BJ (cell line): ENCODE measurements at regions not wholly inside any gene's neighbourhood (a gene's known extent, or its start where the extent isn't known, plus 50 kb on each side); places are given as distances from the start of the nearest gene placed in this dataset.

Experiments
- CTCF ChIA-PET: fragments of 350-600 bp; formaldehyde crosslinking; extraction: SDS; loops from one replicate; lab custom pipeline; 2021; ENCODE audit warnings: antibody characterized with exemption, inconsistent platforms; lab: Yijun Ruan, JAX
- POLR2A ChIA-PET: fragments of 300-600 bp; sonication (Branson Sonifier 250); formaldehyde crosslinking; extraction: SDS; loops from one replicate; lab custom pipeline; 2021; ENCODE audit warnings: antibody characterized with exemption; lab: Charles Lee
- DNase-seq: peaks from one replicate; pipeline ENCODE4 v3.0.0-alpha.2; 2011; ENCODE audit warnings: low read depth
- H3K27me3 ChIP-seq: 2 replicates; pipeline ENCODE4 v1.6.0; 2011; ENCODE audit warnings: low read length; ENCODE audit not compliant: control insufficient read depth, insufficient read depth
- H3K36me3 ChIP-seq: 2 replicates; pipeline ENCODE4 v1.5.1; 2011; ENCODE audit warnings: low read length; ENCODE audit not compliant: control insufficient read depth, insufficient read depth
- H3K4me3 ChIP-seq: 2 replicates; pipeline ENCODE4 v1.5.1; 2011; ENCODE audit warnings: low read depth, mild to moderate bottlenecking, control low read depth, low read length
- TF ChIP-seq, protein P1 (sequence below): IDR thresholded peaks from 2 replicates; pipeline ENCODE4 v1.5.1; 2011; ENCODE audit warnings: low read depth, mild to moderate bottlenecking, control low read depth, inconsistent platforms, low read length, moderate library complexity; ENCODE audit not compliant: insufficient read depth

DNA sequence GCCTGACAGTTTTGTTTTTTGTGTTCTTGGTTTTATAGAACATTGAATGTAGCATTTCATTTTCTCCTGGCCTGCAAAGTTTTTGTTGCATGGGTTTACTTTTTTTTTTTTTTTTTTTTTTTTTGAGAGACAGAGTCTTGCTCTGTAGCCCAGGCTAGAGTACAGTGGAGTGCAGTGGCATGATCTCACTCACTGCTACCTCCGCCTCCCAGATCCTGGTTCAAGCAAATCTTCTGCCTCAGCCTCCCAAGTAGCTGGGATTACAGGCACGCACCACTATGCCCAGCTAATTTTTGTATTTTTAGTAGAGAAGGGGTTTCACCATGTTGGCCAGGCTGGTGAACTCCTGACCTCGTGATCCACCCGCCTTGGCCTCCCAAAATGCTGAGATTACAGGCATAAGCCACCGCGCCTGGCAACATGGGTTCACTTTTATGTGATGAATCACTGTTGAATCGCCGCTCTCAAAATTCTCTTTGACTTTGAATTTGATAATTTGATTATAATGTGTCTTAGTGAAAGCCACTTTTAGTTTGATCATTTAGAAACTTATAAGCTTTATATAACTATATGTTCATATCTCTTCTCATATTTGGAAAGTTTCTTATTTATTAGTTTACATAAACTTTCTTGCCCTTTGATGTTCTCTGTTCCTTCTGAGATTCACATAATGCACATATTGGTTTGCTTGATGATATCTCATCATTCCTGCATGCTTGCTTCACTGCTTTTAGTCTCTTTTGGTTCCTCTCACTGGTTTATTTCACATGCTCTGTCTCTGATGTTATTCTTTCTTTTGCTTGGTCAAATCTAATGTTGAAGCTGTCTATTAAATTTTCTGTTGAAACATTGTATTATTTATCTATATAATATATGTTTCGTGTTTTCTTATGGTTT is 589.0 kb upstream of the CNTN5 start:
- TF ChIP-seq, protein P1, sequence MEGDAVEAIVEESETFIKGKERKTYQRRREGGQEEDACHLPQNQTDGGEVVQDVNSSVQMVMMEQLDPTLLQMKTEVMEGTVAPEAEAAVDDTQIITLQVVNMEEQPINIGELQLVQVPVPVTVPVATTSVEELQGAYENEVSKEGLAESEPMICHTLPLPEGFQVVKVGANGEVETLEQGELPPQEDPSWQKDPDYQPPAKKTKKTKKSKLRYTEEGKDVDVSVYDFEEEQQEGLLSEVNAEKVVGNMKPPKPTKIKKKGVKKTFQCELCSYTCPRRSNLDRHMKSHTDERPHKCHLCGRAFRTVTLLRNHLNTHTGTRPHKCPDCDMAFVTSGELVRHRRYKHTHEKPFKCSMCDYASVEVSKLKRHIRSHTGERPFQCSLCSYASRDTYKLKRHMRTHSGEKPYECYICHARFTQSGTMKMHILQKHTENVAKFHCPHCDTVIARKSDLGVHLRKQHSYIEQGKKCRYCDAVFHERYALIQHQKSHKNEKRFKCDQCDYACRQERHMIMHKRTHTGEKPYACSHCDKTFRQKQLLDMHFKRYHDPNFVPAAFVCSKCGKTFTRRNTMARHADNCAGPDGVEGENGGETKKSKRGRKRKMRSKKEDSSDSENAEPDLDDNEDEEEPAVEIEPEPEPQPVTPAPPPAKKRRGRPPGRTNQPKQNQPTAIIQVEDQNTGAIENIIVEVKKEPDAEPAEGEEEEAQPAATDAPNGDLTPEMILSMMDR = no peak
- Histone ChIP-seq H3K36me3 (no peaks in the 10 kb centered on the region), H3K4me3 (no peak overlapping the region), H3K27me3 (no peaks in the 10 kb centered on the region)
- DNase-seq = no peak
- CTCF ChIA-PET = no interaction called here
- POLR2A ChIA-PET = no interaction called here

DNA sequence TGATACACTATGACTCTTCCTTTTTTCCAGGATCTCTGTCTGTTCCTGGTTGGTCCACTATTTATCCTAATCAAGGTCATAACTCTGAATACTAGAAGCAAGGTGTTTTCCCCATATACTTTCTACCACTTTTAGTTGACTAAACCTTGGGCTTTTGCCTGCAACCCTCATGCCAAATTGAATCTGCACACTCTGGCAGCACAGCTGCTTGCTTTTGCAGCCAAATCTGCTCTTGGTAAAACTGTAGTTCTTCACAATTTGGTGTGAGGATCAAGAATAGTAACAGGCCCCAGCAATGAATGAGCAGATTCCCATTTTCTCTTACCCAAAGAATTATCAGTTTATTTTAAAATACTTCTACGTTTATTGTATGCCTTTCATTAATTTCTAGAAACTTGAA is 586.5 kb upstream of the CNTN5 start:
- ChIA-PET POLR2A (no interaction called here), CTCF (no interaction called here)
- Histone ChIP-seq H3K36me3 (no peaks in the 10 kb centered on the region), H3K27me3 (no peaks in the 10 kb centered on the region), H3K4me3 (no peak overlapping the region)
- no peak for DNase-seq
- TF ChIP-seq, protein P1 = no peak

DNA sequence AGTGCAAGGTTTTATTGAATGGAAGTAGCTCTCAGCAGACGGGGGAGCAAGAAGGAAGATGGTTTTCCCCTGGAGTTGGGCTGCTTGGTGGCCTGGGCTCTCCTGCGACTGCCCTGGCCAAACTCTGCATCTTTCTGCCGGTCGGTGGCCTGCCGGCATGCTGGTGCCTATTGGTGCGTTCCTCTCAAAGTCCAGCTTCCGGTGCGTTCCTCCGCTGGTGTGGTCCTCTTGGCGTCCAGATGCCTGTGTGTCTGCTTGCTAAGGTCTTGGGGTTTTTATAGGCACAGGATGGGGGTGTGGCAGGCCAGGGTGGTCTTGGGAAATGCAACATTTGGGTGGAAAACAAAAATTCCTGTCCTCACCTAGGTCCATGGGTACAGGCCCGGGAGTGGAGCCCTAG is 567.4 kb upstream of the CNTN5 start:
- no peaks in the 10 kb centered on the region for H3K36me3 ChIP-seq
- ChIA-PET POLR2A (no interaction called here), CTCF (no interaction called here)
- H3K27me3 ChIP-seq = no peaks in the 10 kb centered on the region
- DNase-seq = no peak
- no peak overlapping the region for H3K4me3 ChIP-seq
- TF ChIP-seq, protein P1 = no peak

DNA sequence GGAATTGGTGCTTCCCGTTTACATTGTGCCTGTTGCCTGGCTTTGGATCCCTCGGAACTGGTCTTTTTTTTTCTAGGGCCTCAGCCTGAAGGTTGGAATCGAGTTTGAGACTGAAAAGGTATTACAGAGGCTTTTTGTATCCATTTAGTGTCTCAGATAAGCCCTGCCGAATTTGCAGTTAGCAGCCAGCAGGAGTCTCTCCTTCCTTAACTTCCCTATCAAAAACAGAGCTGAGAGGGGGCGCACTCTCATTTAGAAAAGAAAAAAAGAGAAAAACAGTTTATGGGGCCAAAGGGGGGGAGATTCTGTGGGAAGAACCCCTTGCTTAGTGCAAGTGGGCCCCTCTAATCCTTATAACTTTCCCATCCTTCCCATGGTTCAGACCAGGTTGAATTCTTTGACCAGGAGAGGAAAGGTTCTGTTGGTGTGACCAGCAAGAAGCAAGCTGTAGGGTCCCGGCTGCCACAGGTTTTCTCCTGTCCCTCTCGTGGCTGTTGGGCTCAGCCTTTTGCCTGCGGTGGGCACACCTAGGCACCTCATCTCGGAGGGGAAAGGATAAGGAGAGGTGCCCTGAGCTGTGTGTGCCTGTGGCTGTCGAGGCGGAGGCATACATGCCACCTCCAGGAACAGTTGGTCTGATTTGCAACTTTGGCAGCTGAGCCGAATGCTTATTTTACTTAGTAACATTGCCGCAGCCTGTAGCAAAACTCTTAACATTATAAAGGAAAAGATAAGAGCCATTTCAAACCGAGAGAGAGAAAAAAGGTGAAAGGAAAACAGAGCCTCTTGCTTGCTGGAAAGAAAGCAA is 565.0 kb upstream of the CNTN5 start:
- no peaks in the 10 kb centered on the region for H3K36me3 ChIP-seq
- no peaks in the 10 kb centered on the region for H3K27me3 ChIP-seq
- ChIA-PET POLR2A (no interaction called here), CTCF (no interaction called here)
- DNase-seq = no peak
- TF ChIP-seq, protein P1 = no peak
- no peak overlapping the region for H3K4me3 ChIP-seq

DNA sequence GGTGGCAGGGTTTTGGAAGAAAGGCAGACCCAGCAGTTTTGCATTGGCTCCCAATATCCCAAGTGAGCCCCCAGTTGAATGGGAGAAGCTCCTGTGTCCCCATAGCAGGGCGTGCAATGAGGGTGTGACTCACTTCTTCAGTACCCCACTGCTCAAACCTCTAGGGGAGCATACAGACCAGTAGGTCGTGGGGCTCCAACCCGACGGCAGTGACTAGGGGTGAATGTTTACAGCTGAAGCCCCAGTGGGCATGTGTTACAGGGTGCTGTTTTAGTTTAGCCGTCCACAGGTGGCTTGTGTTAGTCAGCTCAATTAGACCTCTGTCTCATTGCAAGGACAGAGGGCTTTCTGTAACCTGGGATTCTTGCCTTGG is 564.5 kb upstream of the CNTN5 start:
- Histone ChIP-seq H3K36me3 (no peaks in the 10 kb centered on the region), H3K4me3 (no peak overlapping the region), H3K27me3 (no peaks in the 10 kb centered on the region)
- ChIA-PET POLR2A (no interaction called here), CTCF (no interaction called here)
- TF ChIP-seq, protein P1 = no peak
- no peak for DNase-seq
